CD4-positive, alpha-beta T cell (primary cell): ENCODE measurements at regions not wholly inside any gene's neighbourhood (a gene's known extent, or its start where the extent isn't known, plus 50 kb on each side); places are given as distances from the start of the nearest gene placed in this dataset.

Experiments used
- ATAC-seq: fragments of 200-7000 bp; cut with Tn5 transposase; one replicate; pipeline ENCODE4 v1.10.0; 2022; ENCODE audit warnings: mild to moderate bottlenecking; ENCODE audit not compliant: poor library complexity
- CTCF ChIA-PET: fragments of 350-600 bp; sonication (Branson Sonifier 250); formaldehyde crosslinking; loops from one replicate; lab custom pipeline; 2021; ENCODE audit warnings: antibody characterized with exemption, inconsistent platforms; lab: Charles Lee
- POLR2A ChIA-PET: fragments of 350-600 bp; sonication (Branson Sonifier 250); formaldehyde crosslinking; loops from one replicate; lab custom pipeline; 2021; ENCODE audit warnings: antibody characterized with exemption, inconsistent platforms; lab: Charles Lee
- DNase-seq, 14 experiments: peaks; one replicate each; pipeline ENCODE4 v3.0.0-alpha.2; 2013 to 2020; ENCODE audit warnings: mixed read lengths in 2 of 14
- H3K27ac ChIP-seq, 2 donors: one replicate each; pipeline versions ENCODE4 v1.5.1 to v1.7.0; 2013; ENCODE audit warnings: low read length in 2 of 2, low read depth in 1 of 2, mild to moderate bottlenecking in 1 of 2
- H3K27me3 ChIP-seq, 2 experiments: 1 replicate in 1 of 2; 2 replicates in 1 of 2; pipeline versions ENCODE4 v1.6.1 to v1.7.0; 2013; ENCODE audit warnings: low read length in 2 of 2, control low read depth in 1 of 2, mild to moderate bottlenecking in 1 of 2, moderate library complexity in 1 of 2; ENCODE audit not compliant: insufficient read depth in 2 of 2, control insufficient read depth in 1 of 2
- H3K36me3 ChIP-seq: one replicate; pipeline ENCODE4 v1.6.1; 2013; ENCODE audit warnings: low read length, control low read depth; ENCODE audit not compliant: insufficient read depth
- H3K4me1 ChIP-seq: one replicate; pipeline ENCODE4 v1.6.1; 2013; ENCODE audit warnings: low read length, control low read depth; ENCODE audit not compliant: insufficient read depth
- H3K4me3 ChIP-seq: one replicate; pipeline ENCODE4 v1.5.1; 2013; ENCODE audit warnings: mild to moderate bottlenecking, low read length, moderate library complexity
- H3K9me3 ChIP-seq, 2 experiments: 1 replicate in 1 of 2; 2 replicates in 1 of 2; pipeline versions ENCODE4 v1.6.1 to v1.7.0; 2013; ENCODE audit warnings: low read length in 2 of 2, mild to moderate bottlenecking in 2 of 2, control low read depth in 1 of 2, moderate library complexity in 1 of 2; ENCODE audit not compliant: control insufficient read depth in 1 of 2, insufficient read depth in 1 of 2
- H3K27ac Mint-ChIP-seq: one replicate; pipeline ENCODE4 v1.8.0; 2020; ENCODE audit warnings: mixed read lengths
- H3K27me3 Mint-ChIP-seq: one replicate; pipeline ENCODE4 v1.8.0; 2021; ENCODE audit warnings: mixed read lengths
- H3K36me3 Mint-ChIP-seq: one replicate; pipeline ENCODE4 v1.8.0; 2021; ENCODE audit warnings: low read depth, mixed read lengths
- H3K4me1 Mint-ChIP-seq: one replicate; pipeline ENCODE4 v1.8.0; 2021; ENCODE audit warnings: low read depth, mixed read lengths
- H3K4me3 Mint-ChIP-seq: one replicate; pipeline ENCODE4 v1.8.0; 2020; ENCODE audit warnings: mild to moderate bottlenecking, mixed read lengths
- H3K9me3 Mint-ChIP-seq: one replicate; pipeline ENCODE4 v1.8.0; 2020; ENCODE audit warnings: mixed read lengths
- CTCF ChIP-seq: fragments of 200-600 bp; IDR thresholded peaks from one replicate; pipeline ENCODE4 v1.8.0; 2022; ENCODE audit warnings: antibody characterized with exemption, mild to moderate bottlenecking
- intact Hi-C, 2 experiments: fragments of 100-400 bp; cut with DNase I in 1 of 2; cut with micrococcal nuclease in 1 of 2; formaldehyde crosslinking; loops; one replicate each; pipeline versions ENCODE4 v1.15.1 to v1.9.0; 2023 to 2025; cut with DNase I, micrococcal nuclease

GRCh38 chr18:42229211-42230210 is 274.5 kb downstream of the PIK3C3 start:
- Mint-ChIP-seq H3K27ac (no peak overlapping the region), H3K9me3 (no peaks in the 10 kb centered on the region), H3K4me3 (no peak overlapping the region), H3K36me3 (no peaks in the 10 kb centered on the region), H3K4me1 (no peaks in the 10 kb centered on the region), H3K27me3 (no peaks in the 10 kb centered on the region)
- ATAC-seq = no peak
- H3K27ac ChIP-seq = no peak overlapping the region
- POLR2A ChIA-PET = interaction anchor here (0.7 kb wide), 1 partner anchor 13 kb away, joined by 3 read pairs; no protein-coding TSS in a partner anchor
- no peaks in the 10 kb centered on the region for H3K36me3 ChIP-seq
- H3K4me1 ChIP-seq = no peaks in the 10 kb centered on the region
- no peak for DNase-seq
- H3K4me3 ChIP-seq = no peak overlapping the region
- intact Hi-C loops = loop anchor here in 1 of 2 experiments (1.0 kb wide), 1 partner anchor 41 kb away; no protein-coding TSS in a partner anchor
- H3K9me3 ChIP-seq = no peaks in the 10 kb centered on the region
- H3K27me3 ChIP-seq = no peaks in the 10 kb centered on the region
- no peak for TF ChIP-seq CTCF
- CTCF ChIA-PET = no interaction called here

- TF ChIP-seq CTCF = no peak
- Mint-ChIP-seq H3K27me3 (no peaks in the 10 kb centered on the region), H3K27ac (no peak overlapping the region), H3K9me3 (no peaks in the 10 kb centered on the region), H3K4me1 (no peaks in the 10 kb centered on the region), H3K4me3 (no peak overlapping the region), H3K36me3 (no peaks in the 10 kb centered on the region)
- H3K36me3 ChIP-seq = no peaks in the 10 kb centered on the region
- H3K4me3 ChIP-seq = no peak overlapping the region
- H3K9me3 ChIP-seq = no peaks in the 10 kb centered on the region
- no peak overlapping the region for H3K27ac ChIP-seq
- ChIA-PET CTCF (no interaction called here), POLR2A (no interaction called here)
- intact Hi-C loops = no loop called here
- DNase-seq (no peak), ATAC-seq (no peak)
- no peaks in the 10 kb centered on the region for H3K27me3 ChIP-seq
- H3K4me1 ChIP-seq = no peaks in the 10 kb centered on the region
Observed at GRCh38 chr18:42230636-42231035, 275.6 kb downstream of the PIK3C3 start.

GRCh38 chr18:42231284-42231683 is 276.2 kb downstream of the PIK3C3 start:
- no peaks in the 10 kb centered on the region for H3K4me1 Mint-ChIP-seq
- ATAC-seq (no peak), DNase-seq (no peak)
- intact Hi-C loops = no loop called here
- no peaks in the 10 kb centered on the region for H3K36me3 Mint-ChIP-seq
- no peak overlapping the region for H3K27ac Mint-ChIP-seq
- Histone ChIP-seq H3K36me3 (no peaks in the 10 kb centered on the region), H3K9me3 (no peaks in the 10 kb centered on the region), H3K27me3 (no peaks in the 10 kb centered on the region), H3K4me1 (no peaks in the 10 kb centered on the region), H3K4me3 (no peak overlapping the region), H3K27ac (no peak overlapping the region)
- no peaks in the 10 kb centered on the region for H3K9me3 Mint-ChIP-seq
- no peaks in the 10 kb centered on the region for H3K27me3 Mint-ChIP-seq
- TF ChIP-seq CTCF = no peak
- no peak overlapping the region for H3K4me3 Mint-ChIP-seq
- ChIA-PET CTCF (no interaction called here), POLR2A (no interaction called here)
